Epithelial cell of proximal tubule (primary cell): ENCODE measurements at regions not wholly inside any gene's neighbourhood (a gene's known extent, or its start where the extent isn't known, plus 50 kb on each side); places are given as distances from the start of the nearest gene placed in this dataset.
"Not testable (repeated sequence)": the region's sequence is repeated elsewhere in the genome, so short reads cannot be mapped to it uniquely, and the experiment has no call there.

Source experiments
- DNase-seq: peaks from one replicate; pipeline ENCODE4 v3.0.0-alpha.2; 2011; ENCODE audit warnings: low read depth
- H3K4me3 ChIP-seq: 2 replicates; pipeline ENCODE4 v1.5.1; 2011; ENCODE audit warnings: low read depth, mild to moderate bottlenecking, low read length
- TF ChIP-seq, protein P1 (sequence below): conservative IDR thresholded peaks from 2 replicates; pipeline ENCODE4 v1.5.1; 2012; ENCODE audit warnings: low read depth, mild to moderate bottlenecking, low read length

DNA sequence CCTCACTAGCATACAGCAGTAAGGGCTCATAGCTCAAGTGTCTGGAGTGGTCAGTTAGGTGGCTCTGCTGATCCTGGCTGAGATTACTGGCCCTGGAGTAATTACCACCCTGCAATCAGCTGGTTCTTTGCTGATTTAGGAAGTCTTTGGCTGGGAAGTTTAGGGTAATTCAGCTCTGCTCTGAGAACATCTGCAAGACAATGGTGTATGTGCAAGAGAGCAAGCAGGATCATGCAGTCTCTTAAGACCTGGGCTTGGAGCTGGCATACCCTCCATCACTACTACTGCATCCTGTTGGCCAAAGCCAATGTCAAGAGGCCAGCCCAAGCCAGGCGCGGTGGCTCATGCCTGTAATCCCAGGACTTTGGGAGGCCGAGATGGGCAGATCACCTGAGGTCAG, 159.0 kb downstream of the NDUFA12 start:
- no peak overlapping the region for H3K4me3 ChIP-seq
- TF ChIP-seq, protein P1, sequence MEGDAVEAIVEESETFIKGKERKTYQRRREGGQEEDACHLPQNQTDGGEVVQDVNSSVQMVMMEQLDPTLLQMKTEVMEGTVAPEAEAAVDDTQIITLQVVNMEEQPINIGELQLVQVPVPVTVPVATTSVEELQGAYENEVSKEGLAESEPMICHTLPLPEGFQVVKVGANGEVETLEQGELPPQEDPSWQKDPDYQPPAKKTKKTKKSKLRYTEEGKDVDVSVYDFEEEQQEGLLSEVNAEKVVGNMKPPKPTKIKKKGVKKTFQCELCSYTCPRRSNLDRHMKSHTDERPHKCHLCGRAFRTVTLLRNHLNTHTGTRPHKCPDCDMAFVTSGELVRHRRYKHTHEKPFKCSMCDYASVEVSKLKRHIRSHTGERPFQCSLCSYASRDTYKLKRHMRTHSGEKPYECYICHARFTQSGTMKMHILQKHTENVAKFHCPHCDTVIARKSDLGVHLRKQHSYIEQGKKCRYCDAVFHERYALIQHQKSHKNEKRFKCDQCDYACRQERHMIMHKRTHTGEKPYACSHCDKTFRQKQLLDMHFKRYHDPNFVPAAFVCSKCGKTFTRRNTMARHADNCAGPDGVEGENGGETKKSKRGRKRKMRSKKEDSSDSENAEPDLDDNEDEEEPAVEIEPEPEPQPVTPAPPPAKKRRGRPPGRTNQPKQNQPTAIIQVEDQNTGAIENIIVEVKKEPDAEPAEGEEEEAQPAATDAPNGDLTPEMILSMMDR = no peak
- DNase-seq = no peak

DNA sequence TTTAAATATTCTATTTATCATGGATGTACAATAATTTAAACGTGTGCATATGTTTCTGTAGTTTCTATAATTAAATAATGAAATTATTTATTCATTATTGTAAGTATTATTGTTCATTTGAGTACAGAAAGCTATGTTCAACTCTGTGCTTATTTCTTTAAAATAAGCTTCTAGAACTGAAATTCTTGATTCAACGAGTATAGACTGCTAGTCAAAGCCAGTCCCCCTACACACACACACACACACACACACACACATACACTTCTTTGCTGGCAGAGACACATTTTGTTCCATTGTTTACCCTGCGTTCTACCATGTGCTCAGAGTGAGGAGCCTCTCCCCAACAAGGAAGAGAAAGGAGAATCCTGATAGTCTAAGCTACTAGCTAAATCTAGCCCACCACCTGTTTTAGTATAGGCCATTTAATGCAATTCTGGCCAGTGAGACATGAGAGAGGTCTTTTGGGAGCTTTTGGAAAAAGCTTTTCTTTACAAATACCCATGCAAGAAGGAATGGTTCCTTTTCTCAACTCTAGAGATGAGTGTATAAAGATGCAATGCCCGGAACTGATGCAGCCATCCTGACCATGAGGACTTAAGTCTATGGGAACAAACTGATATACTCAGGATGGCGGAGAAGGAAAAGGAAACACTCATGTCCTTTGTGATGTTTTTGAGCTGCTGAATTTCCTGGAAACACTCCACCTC, 161.4 kb downstream of the NDUFA12 start:
- TF ChIP-seq, protein P1 = no peak
- DNase-seq = no peak
- no peak overlapping the region for H3K4me3 ChIP-seq

DNA sequence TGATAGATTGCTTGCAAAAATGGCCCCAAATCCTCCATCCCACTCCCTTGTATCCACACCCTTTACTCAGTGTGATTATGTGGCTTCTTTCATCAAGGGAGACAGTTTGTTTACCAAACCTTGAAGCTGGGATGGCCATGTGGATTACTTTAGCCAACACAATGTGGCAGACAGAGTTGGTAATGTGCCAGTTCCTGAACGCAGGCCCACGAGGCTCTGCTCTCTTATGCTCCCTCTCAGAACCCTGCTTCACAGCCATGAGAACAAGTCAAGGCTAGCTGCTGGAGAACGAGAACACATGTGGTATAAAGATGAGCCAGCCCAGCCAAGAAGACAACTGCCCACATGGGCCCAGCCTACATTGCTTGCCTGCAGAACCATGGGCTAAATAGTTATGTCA, 162.3 kb downstream of the NDUFA12 start:
- no peak overlapping the region for H3K4me3 ChIP-seq
- TF ChIP-seq, protein P1 = no peak
- DNase-seq = no peak

DNA sequence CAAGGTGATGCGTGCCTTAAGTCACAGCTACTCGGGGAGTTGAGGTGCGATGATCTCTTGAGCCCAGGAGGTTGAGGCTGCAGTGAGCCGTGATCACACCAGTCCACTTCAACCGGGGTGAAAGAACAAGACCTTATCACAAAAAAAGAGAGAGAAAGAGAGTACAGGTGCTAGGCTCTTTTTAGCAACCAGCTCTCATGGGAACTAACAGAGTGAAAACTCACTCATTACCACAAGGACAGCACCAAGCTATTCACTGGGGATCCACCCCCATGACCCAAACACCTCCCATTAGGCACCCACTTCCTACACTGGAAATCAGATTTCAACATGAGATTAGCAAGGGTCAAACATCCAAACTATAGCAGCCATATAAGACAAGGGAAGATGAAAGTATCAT, 164.2 kb downstream of the NDUFA12 start:
- H3K4me3 ChIP-seq = no peak overlapping the region
- TF ChIP-seq, protein P1 = no peak
- no peak for DNase-seq

DNA sequence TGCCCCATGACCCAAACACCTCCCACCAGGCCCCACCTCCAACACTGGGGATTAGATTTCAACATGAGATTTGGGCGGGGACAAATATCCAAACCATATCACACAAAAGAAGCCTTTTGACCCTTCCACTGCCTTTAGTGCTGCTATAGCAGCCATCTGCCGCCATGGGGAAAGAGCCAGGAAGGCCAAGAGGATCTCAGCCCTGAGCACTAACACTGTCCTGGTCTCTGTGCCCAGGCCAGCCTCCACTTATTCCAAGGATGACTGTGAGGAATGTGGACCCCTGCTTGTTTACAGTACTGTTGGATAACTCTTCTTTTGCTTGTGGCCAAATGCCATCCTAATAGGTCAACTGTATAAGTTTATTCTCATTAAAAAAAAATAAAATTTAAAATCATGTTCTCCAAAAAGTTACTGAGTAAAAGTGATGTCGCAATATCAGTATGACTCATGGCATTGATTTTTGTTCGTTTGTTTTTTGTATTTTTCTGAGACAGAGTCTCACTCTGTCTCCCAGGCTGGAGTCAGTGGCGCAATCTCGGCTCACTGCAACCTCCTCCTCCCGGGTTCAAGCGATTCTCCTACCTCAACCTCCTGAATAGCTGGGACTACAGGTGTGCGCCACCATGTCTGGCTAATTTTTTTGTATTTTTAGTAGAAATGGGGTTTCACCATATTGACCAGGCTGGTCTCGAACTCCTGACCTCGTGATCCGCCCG, 166.4 kb downstream of the NDUFA12 start:
- H3K4me3 ChIP-seq = not testable (repeated sequence)
- DNase-seq = peak; percentile 29

DNA sequence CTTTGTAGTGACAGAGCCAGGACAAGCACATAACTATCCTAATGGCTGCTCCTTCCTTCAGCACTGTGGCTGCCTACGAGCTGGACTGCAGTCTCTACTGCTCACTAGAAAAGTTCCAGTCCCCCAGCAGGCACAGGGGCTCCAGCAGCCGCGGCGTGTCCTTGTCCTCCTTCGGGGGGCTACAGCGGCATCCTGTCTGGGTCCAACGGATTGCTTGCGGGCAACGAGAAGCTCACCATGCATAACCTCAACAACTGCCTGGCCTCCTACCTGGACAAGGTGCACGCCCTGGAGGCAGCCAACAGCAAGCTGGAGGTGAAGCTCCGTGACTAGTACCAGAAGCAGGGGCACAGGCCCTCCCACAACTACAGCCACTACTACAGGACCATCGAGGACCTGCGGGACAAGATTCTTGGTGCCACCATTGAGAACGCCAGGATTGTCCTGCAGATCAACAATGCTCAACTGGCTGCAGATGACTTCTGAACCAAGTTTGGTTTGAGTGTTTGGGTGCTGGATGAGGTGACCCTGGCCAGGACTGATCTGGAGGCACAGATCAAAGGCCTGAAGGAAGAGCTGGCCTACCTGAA, 169.4 kb downstream of the NDUFA12 start:
- TF ChIP-seq, protein P1 = no peak
- DNase-seq = no peak
- H3K4me3 ChIP-seq = no peak overlapping the region

DNA sequence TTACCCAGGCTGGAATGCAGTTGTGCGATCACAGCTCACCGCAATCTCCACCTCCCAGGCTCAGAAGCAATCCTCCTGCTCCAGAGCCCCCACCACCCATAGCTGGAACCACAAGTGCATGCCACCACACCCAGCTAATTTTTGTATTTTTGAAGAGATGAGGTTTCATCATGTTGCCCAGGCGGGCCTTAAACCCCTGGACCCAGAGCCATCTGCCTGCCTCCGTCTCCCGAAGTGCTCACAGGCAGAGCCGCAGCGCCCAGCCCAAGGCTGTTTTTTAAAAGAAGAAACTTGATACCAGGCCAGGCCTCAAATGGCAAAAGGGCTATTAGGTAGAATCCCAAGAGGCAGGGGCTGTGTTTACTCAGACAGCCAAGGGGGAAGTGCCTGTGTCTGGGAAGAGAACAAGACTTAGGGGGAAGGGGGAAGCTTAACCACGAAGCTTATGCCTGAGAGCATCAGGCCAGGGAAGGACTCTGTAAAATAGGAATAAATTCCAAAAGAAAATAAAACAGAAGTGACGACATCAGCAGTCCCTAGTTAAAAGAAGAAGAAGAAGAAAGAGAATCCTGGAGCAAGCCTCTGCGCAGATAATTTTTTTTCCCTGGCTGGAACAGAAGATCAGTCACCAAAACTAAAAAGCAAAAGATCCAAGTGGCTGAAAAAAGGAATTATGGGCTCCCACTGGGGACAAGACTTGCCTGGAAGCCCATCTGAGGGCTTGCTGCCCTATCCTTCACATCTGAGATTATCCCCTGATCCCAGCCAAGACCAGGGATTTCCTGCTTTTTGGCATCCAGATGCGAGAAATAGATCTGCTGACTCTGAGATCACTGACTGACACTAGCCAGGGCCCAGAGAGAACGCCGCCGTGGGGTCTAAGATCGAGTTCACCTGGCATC, 170.5 kb downstream of the NDUFA12 start:
- DNase-seq = no peak
- TF ChIP-seq, protein P1 = no peak

More for the DNA sequence above, 170.5 kb downstream of the NDUFA12 start:
- no peak overlapping the region for H3K4me3 ChIP-seq
